HepG2 (cell line): ENCODE measurements at regions not wholly inside any gene's neighbourhood (a gene's known extent, or its start where the extent isn't known, plus 50 kb on each side); places are given as distances from the start of the nearest gene placed in this dataset.
A peak's percentile ranks its signal among the peaks of the same experiment; 100 is the strongest.

Experiments used
- ARID2 ChIP-seq: sonication (generic); formaldehyde crosslinking; IDR thresholded peaks from 2 replicates; pipeline ENCODE4 v1.8.1; 2022; ENCODE audit warnings: mild to moderate bottlenecking, missing genetic modification reagents, borderline replicate concordance
- EP300 ChIP-seq, 3 experiments: sonication (generic) in 1 of 3; formaldehyde crosslinking in 1 of 3; IDR thresholded peaks; 2 replicates each; pipeline versions ENCODE4 v1.5.1 to v1.6.1; 2011 to 2020; ENCODE audit warnings: low read depth in 2 of 3, low read length in 2 of 3, borderline replicate concordance in 1 of 3, improper control_type of control experiment in 1 of 3, mild to moderate bottlenecking in 1 of 3, missing genetic modification reagents in 1 of 3, moderate library complexity in 1 of 3
- GZF1 ChIP-seq: sonication (generic); formaldehyde crosslinking; IDR thresholded peaks from 2 replicates; pipeline ENCODE4 v1.5.1; 2020; ENCODE audit warnings: mild to moderate bottlenecking, missing genetic modification reagents
- KAT2B ChIP-seq: fragments of 150-350 bp; IDR thresholded peaks from 2 replicates; pipeline ENCODE4 v1.6.1; 2014; ENCODE audit warnings: low read depth, low read length, borderline replicate concordance
- MAZ ChIP-seq, 2 experiments: sonication (generic) in 1 of 2; formaldehyde crosslinking in 1 of 2; IDR thresholded peaks; 2 replicates each; pipeline versions ENCODE4 v1.5.0 to v1.6.1; 2012 to 2020; ENCODE audit warnings: low read depth in 2 of 2, mild to moderate bottlenecking in 2 of 2, borderline replicate concordance in 1 of 2, improper control_type of control experiment in 1 of 2, low read length in 1 of 2, missing genetic modification reagents in 1 of 2, moderate library complexity in 1 of 2
- SATB2 ChIP-seq: sonication (generic); formaldehyde crosslinking; IDR thresholded peaks from 2 replicates; pipeline ENCODE4 v1.5.0; 2020; ENCODE audit warnings: missing genetic modification reagents
- ZNF160 ChIP-seq: sonication (generic); formaldehyde crosslinking; IDR thresholded peaks from 2 replicates; pipeline ENCODE4 v1.8.0; 2022; ENCODE audit warnings: mild to moderate bottlenecking, inconsistent platforms, missing genetic modification reagents
- TF ChIP-seq, protein P1 (sequence below): sonication (generic); formaldehyde crosslinking; IDR thresholded peaks from 2 replicates; pipeline ENCODE4 v1.5.0; 2020; ENCODE audit warnings: mild to moderate bottlenecking, missing genetic modification reagents, moderate library complexity

DNA sequence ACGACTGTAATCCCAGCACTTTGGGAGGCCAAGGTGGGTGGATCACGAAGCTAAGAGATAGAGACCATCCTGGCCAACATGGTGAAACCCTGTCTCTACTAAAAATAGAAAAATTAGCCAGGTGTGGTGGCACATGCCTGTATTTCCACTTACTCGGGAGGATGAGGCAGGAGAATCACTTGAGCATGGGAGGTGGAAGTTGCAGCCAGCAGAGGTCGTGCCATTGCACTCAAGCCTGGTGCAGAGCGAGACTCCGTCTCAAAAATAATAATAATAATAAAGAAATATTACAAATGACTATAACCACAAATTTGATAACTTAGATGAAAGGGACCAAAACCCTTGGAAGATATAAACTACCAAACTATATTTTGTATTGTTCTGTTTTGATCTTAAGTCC is 226.3 kb upstream of the GULP1 start:
- TF ChIP-seq ZNF160 (CRISPR knock-in tag), result no peak
- TF ChIP-seq, protein P1, sequence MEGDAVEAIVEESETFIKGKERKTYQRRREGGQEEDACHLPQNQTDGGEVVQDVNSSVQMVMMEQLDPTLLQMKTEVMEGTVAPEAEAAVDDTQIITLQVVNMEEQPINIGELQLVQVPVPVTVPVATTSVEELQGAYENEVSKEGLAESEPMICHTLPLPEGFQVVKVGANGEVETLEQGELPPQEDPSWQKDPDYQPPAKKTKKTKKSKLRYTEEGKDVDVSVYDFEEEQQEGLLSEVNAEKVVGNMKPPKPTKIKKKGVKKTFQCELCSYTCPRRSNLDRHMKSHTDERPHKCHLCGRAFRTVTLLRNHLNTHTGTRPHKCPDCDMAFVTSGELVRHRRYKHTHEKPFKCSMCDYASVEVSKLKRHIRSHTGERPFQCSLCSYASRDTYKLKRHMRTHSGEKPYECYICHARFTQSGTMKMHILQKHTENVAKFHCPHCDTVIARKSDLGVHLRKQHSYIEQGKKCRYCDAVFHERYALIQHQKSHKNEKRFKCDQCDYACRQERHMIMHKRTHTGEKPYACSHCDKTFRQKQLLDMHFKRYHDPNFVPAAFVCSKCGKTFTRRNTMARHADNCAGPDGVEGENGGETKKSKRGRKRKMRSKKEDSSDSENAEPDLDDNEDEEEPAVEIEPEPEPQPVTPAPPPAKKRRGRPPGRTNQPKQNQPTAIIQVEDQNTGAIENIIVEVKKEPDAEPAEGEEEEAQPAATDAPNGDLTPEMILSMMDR (CRISPR knock-in tag), result peak; percentile 25; the same call in 1 of the 2 replicates
- no peak for TF ChIP-seq MAZ (IDR thresholded peaks at IDR 0.05; ENCODE audit: borderline replicate concordance, low read depth, low read length)
- TF ChIP-seq MAZ (CRISPR knock-in tag; IDR thresholded peaks at IDR 0.05; ENCODE audit: low read depth), result no peak
- no peak for TF ChIP-seq KAT2B
- TF ChIP-seq GZF1, result no peak
- no peak for TF ChIP-seq ARID2 (CRISPR knock-in tag)
- no peak for TF ChIP-seq SATB2 (CRISPR knock-in tag)
- no peak for TF ChIP-seq EP300 (IDR thresholded peaks at IDR 0.05; ENCODE audit: low read depth in 2 of 2, low read length in 2 of 2)
- TF ChIP-seq EP300 (CRISPR knock-in tag; IDR thresholded peaks at IDR 0.05; ENCODE audit: borderline replicate concordance), result no peak
